MCF 10A (cell line): ENCODE measurements at regions not wholly inside any gene's neighbourhood (a gene's known extent, or its start where the extent isn't known, plus 50 kb on each side); places are given as distances from the start of the nearest gene placed in this dataset.

Experiments
- BruUV-seq: library from RNA; stranded (reverse); fragments of 400-500 nt; replicated peaks from 2 replicates; lab custom pipeline; 2021; lab: Mats Ljungman, UMichigan
- CTCF ChIA-PET: fragments of 300-600 bp; sonication (Branson Sonifier 250); formaldehyde crosslinking; extraction: SDS; loops from one replicate; lab custom pipeline; 2021; ENCODE audit warnings: antibody characterized with exemption, inconsistent platforms; lab: Yijun Ruan, JAX
- POLR2A ChIA-PET: fragments of 300-600, 350-650 bp; sonication (Branson Sonifier 250); formaldehyde crosslinking; extraction: SDS; loops from one replicate; lab custom pipeline; 2020; ENCODE audit warnings: antibody characterized with exemption, inconsistent platforms; lab: Yijun Ruan, JAX
- DNase-seq: peaks from one replicate; pipeline ENCODE4 v3.0.0-alpha.2; 2018; ENCODE audit not compliant: unreplicated experiment
- H3K27ac Mint-ChIP-seq: one replicate; pipeline ENCODE4 v1.8.0; 2022; ENCODE audit warnings: mild to moderate bottlenecking, low read depth, mixed read lengths; ENCODE audit not compliant: unreplicated experiment
- H3K27me3 Mint-ChIP-seq: one replicate; pipeline ENCODE4 v1.8.0; 2022; ENCODE audit warnings: mixed read lengths; ENCODE audit not compliant: insufficient read depth, unreplicated experiment
- H3K36me3 Mint-ChIP-seq: one replicate; pipeline ENCODE4 v1.8.0; 2022; ENCODE audit warnings: mild to moderate bottlenecking, moderate library complexity, mixed read lengths; ENCODE audit not compliant: insufficient read depth, unreplicated experiment
- H3K4me1 Mint-ChIP-seq: one replicate; pipeline ENCODE4 v1.8.0; 2022; ENCODE audit warnings: mixed read lengths; ENCODE audit not compliant: insufficient read depth, unreplicated experiment
- H3K4me3 Mint-ChIP-seq: one replicate; pipeline ENCODE4 v1.8.0; 2022; ENCODE audit warnings: mild to moderate bottlenecking, moderate library complexity, mixed read lengths; ENCODE audit not compliant: unreplicated experiment
- H3K9me3 Mint-ChIP-seq: one replicate; pipeline ENCODE4 v1.8.0; 2022; ENCODE audit warnings: mixed read lengths; ENCODE audit not compliant: unreplicated experiment
- intact Hi-C: fragments of 100-400 bp; cut with micrococcal nuclease; formaldehyde crosslinking; loops from 2 replicates; pipeline ENCODE4 v1.14.1; 2022
- TF ChIP-seq, protein P1 (sequence below): fragments of 200-600 bp; IDR thresholded peaks from one replicate; pipeline ENCODE4 v1.8.0; 2022; ENCODE audit warnings: antibody characterized with exemption, mild to moderate bottlenecking; ENCODE audit not compliant: unreplicated experiment

DNA sequence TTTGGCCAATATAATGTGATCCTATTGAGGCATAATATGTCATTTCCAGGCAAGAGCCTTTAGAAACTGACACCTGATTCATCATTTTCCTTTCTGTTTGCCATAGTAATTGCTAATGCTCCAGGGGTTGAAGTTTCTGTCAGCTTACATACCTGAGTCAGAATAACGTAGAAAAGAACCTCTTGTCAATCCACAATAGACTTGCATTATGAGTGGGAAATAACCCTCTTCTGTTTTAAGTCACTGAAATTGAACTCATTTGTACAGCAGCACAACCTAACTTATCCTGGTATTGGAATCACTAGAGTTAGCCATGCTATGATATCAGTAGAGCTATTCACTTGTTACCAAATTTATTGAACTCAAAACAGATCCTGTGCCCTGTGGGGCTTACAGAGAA is 101.7 kb upstream of the TP63 start:
- Mint-ChIP-seq H3K27ac (no peak overlapping the region), H3K4me1 (no peaks in the 10 kb centered on the region), H3K36me3 (no peaks in the 10 kb centered on the region), H3K4me3 (no peak overlapping the region), H3K27me3 (no peaks in the 10 kb centered on the region), H3K9me3 (peaks cover 11% of the 10 kb centered on the region)
- DNase-seq = no peak
- ChIA-PET CTCF (interaction anchor here (1.3 kb wide), 1 partner anchor 12 kb away, joined by 4 read pairs; no protein-coding TSS in a partner anchor), POLR2A (interaction anchor here (0.7 to 1.2 kb wide), 2 partner anchors 174 to 263 kb away, joined by 3 read pairs; no protein-coding TSS in a partner anchor)
- BruUV-seq = no TSS peak
- TF ChIP-seq, protein P1, sequence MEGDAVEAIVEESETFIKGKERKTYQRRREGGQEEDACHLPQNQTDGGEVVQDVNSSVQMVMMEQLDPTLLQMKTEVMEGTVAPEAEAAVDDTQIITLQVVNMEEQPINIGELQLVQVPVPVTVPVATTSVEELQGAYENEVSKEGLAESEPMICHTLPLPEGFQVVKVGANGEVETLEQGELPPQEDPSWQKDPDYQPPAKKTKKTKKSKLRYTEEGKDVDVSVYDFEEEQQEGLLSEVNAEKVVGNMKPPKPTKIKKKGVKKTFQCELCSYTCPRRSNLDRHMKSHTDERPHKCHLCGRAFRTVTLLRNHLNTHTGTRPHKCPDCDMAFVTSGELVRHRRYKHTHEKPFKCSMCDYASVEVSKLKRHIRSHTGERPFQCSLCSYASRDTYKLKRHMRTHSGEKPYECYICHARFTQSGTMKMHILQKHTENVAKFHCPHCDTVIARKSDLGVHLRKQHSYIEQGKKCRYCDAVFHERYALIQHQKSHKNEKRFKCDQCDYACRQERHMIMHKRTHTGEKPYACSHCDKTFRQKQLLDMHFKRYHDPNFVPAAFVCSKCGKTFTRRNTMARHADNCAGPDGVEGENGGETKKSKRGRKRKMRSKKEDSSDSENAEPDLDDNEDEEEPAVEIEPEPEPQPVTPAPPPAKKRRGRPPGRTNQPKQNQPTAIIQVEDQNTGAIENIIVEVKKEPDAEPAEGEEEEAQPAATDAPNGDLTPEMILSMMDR = no peak
- intact Hi-C loops = no loop called here

DNA sequence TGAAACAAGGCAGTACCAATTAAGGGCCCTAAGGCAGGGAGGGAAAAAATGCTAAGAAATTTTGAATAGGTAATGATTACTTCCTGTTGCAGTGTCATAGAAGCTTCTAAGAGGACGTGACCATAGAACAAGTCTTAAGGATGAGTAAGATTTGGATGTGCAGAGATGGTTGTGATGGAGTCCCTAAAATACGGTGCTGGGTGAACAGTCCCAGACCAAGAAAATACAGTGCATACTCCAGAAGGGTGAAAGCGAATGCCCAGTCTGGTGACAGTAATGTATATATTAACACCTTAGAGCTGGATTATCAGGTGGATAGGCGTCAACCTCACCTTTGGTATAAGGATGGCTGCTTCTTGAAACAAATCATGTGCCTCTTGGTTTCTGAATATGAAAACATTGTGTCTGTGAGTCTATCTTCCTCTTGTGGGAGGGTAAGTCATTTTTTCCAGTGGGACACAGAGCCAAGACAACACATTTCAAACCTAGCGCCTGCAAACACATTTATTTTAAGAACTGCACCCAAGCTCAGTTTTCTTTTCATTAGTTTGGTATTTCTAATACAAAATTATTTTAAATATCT is 101.2 kb upstream of the TP63 start:
- intact Hi-C loops = no loop called here
- DNase-seq = no peak
- no peaks in the 10 kb centered on the region for H3K4me1 Mint-ChIP-seq
- H3K4me3 Mint-ChIP-seq = no peak overlapping the region
- peak overlapping the region; percentile 11 for H3K27ac Mint-ChIP-seq
- POLR2A ChIA-PET = interaction anchor here (0.6 to 1.2 kb wide), 2 partner anchors 174 to 249 kb away, joined by 3 read pairs; no protein-coding TSS in a partner anchor
- TF ChIP-seq, protein P1 = no peak
- no peaks in the 10 kb centered on the region for H3K36me3 Mint-ChIP-seq
- CTCF ChIA-PET = interaction anchor here (1.3 kb wide), 1 partner anchor 12 kb away, joined by 4 read pairs; no protein-coding TSS in a partner anchor
- no TSS peak for BruUV-seq
- H3K27me3 Mint-ChIP-seq = no peaks in the 10 kb centered on the region
- peaks cover 11% of the 10 kb centered on the region for H3K9me3 Mint-ChIP-seq

DNA sequence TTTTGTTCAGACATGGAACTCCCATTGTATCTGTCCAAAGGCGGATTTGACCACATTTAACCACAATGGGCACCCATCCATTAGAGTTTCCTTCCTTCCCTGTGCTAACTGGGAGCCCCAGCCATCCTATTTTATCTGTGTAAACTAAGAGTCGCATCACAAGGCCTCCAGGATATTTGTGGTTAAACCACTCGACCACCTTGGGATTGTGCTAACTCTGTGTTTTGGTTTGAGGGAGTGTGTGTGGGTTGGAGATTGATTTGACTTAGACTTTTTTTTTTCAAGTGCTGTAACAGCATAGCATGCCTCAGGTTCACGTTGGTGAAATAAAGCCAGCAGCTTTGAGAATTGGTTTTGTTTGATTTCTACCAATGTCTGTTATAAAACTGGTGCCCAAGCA is 100.4 kb upstream of the TP63 start:
- H3K27ac Mint-ChIP-seq = peak overlapping the region; percentile 11
- no peaks in the 10 kb centered on the region for H3K4me1 Mint-ChIP-seq
- TF ChIP-seq, protein P1 = no peak
- DNase-seq = no peak
- no peak overlapping the region for H3K4me3 Mint-ChIP-seq
- ChIA-PET POLR2A (interaction anchor here (0.6 kb wide), 1 partner anchor 9 kb away, joined by 3 read pairs; no protein-coding TSS in a partner anchor), CTCF (no interaction called here)
- H3K27me3 Mint-ChIP-seq = no peaks in the 10 kb centered on the region
- intact Hi-C loops = no loop called here
- H3K36me3 Mint-ChIP-seq = no peaks in the 10 kb centered on the region
- H3K9me3 Mint-ChIP-seq = peaks cover 8% of the 10 kb centered on the region
- no TSS peak for BruUV-seq

DNA sequence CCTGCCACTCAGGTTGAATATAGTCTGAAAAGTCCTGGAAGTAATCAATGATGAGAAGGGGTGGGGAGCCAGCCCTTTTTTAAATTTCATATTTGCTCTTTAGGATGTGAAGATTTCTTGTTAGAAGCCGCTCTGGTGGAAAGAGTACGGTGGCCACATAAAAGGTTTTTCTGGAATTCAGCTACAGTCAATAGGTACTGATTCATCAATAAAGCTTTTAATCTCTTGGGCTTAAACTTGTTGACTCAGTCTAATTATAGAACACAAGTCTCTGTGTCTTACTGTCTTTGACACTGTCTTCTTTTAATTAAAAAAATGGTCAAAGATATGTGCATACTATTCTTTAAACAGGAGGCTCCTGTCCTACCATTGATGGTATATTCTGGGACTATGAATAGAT is 99.9 kb upstream of the TP63 start:
- Mint-ChIP-seq H3K9me3 (peaks cover 3% of the 10 kb centered on the region), H3K36me3 (no peaks in the 10 kb centered on the region), H3K4me3 (no peak overlapping the region), H3K27ac (no peak overlapping the region), H3K27me3 (no peaks in the 10 kb centered on the region), H3K4me1 (no peaks in the 10 kb centered on the region)
- POLR2A ChIA-PET = no interaction called here
- no peak for DNase-seq
- TF ChIP-seq, protein P1 = no peak
- CTCF ChIA-PET = no interaction called here
- BruUV-seq = no TSS peak
- intact Hi-C loops = no loop called here
